ENCODE measurements at regions not wholly inside any gene's neighbourhood (a gene's known extent, or its start where the extent isn't known, plus 50 kb on each side); places are given as distances from the start of the nearest gene placed in this dataset.

- Histone ChIP-seq H3K4me2 (no peak overlapping the region), H3F3A (replicated peaks; ENCODE audit: insufficient read depth) (peaks cover 6% of the 10 kb centered on the region), H3K4me1 (ENCODE audit: control insufficient read depth in 1 of 2, insufficient read depth in 2 of 2, low read depth in 1 of 2, low read length in 1 of 2) (peaks cover 0 to 3% of the 10 kb centered on the region in 2 experiments; a peak in 1 of 4 replicates), H3K4me3 (ENCODE audit: low read depth in 2 of 2, low read length in 1 of 2) (no peak overlapping the region), H3K9me3 (no peaks in the 10 kb centered on the region), H3K27me3 (ENCODE audit: insufficient read depth) (no peaks in the 10 kb centered on the region), H3K27ac (ENCODE audit: low read depth in 2 of 2, low read length in 1 of 2) (no peak overlapping the region), H3K9ac (no peak overlapping the region), H3K36me3 (replicated peaks in 1 of 2; ENCODE audit: control insufficient read depth in 1 of 2, insufficient read depth in 2 of 2, low read length in 1 of 2) (no peaks in the 10 kb centered on the region), H4K20me1 (ENCODE audit: insufficient read depth) (no peaks in the 10 kb centered on the region), H3K9me2 (no peaks in the 10 kb centered on the region), H2AFZ (ENCODE audit: low read depth) (no peak overlapping the region), H3K79me2 (ENCODE audit: insufficient read depth) (no peaks in the 10 kb centered on the region)
- no peak for TF ChIP-seq TEAD4 (IDR thresholded peaks at IDR 0.05; ENCODE audit: borderline replicate concordance, insufficient read depth)
- TF ChIP-seq JUND (IDR thresholded peaks at IDR 0.05), result no peak
- TF ChIP-seq ELF1 (IDR thresholded peaks at IDR 0.05), result no peak
- no peak for TF ChIP-seq CHD2 (IDR thresholded peaks at IDR 0.05; ENCODE audit: low read length, partially characterized antibody)
- ChIA-PET CTCF (no interaction called here), POLR2A (no interaction called here)
- 57% methylated on average over 2 of the region's 2 CpGs for WGBS (ENCODE audit: low lambda C conversion rate)
- DNase-seq, result no peak
These were observed 488.5 kb upstream of the BTBD3 start for GRCh38 chr20:11429168-11429567.

- POLR2A ChIA-PET, result no interaction called here
- no peaks in the 10 kb centered on the region for H4K20me1 ChIP-seq (ENCODE audit: insufficient read depth)
- no peak overlapping the region for H3K27ac ChIP-seq (ENCODE audit: low read depth in 2 of 2, low read length in 1 of 2)
- H3K79me2 ChIP-seq (ENCODE audit: insufficient read depth), result no peaks in the 10 kb centered on the region
- no peak overlapping the region for H3K4me3 ChIP-seq (ENCODE audit: low read depth in 2 of 2, low read length in 1 of 2)
- no peak overlapping the region for H2AFZ ChIP-seq (ENCODE audit: low read depth)
- CTCF ChIA-PET, result no interaction called here
- H3K4me1 ChIP-seq (ENCODE audit: control insufficient read depth in 1 of 2, insufficient read depth in 2 of 2, low read depth in 1 of 2, low read length in 1 of 2), result peaks cover 0 to 3% of the 10 kb centered on the region in 2 experiments; a peak in 1 of 4 replicates
- no peak for DNase-seq
- H3K36me3 ChIP-seq (replicated peaks in 1 of 2; ENCODE audit: control insufficient read depth in 1 of 2, insufficient read depth in 2 of 2, low read length in 1 of 2), result no peaks in the 10 kb centered on the region
- H3K4me2 ChIP-seq, result no peak overlapping the region
- H3K9me2 ChIP-seq, result no peaks in the 10 kb centered on the region
- no peaks in the 10 kb centered on the region for H3K9me3 ChIP-seq
- peaks cover 6% of the 10 kb centered on the region for H3F3A ChIP-seq (replicated peaks; ENCODE audit: insufficient read depth)
- H3K9ac ChIP-seq, result no peak overlapping the region
- no peaks in the 10 kb centered on the region for H3K27me3 ChIP-seq (ENCODE audit: insufficient read depth)
- 62% methylated on average over 5 of the region's 5 CpGs for WGBS (ENCODE audit: low lambda C conversion rate)
- TF ChIP-seq CTCF (IDR thresholded peaks at IDR 0.05) (no peak), IRF3 (IDR thresholded peaks at IDR 0.05; ENCODE audit: low read depth, low read length) (no peak), TCF12 (IDR thresholded peaks at IDR 0.05) (no peak), CHD2 (IDR thresholded peaks at IDR 0.05; ENCODE audit: low read length, partially characterized antibody) (no peak), POLR2AphosphoS5 (IDR thresholded peaks at IDR 0.05; ENCODE audit: low read depth, low read length) (no peak), MEF2A (IDR thresholded peaks at IDR 0.05; ENCODE audit: borderline replicate concordance, low read depth) (no peak)
These were observed 487.7 kb upstream of the BTBD3 start for GRCh38 chr20:11429889-11430519.

- no peaks in the 10 kb centered on the region for H3K27me3 ChIP-seq (ENCODE audit: insufficient read depth)
- H3K4me3 ChIP-seq (ENCODE audit: low read depth in 2 of 2, low read length in 1 of 2), result no peak overlapping the region
- peaks cover 0 to 3% of the 10 kb centered on the region in 2 experiments; a peak in 1 of 4 replicates for H3K4me1 ChIP-seq (ENCODE audit: control insufficient read depth in 1 of 2, insufficient read depth in 2 of 2, low read depth in 1 of 2, low read length in 1 of 2)
- ChIA-PET CTCF (no interaction called here), POLR2A (no interaction called here)
- H3K9ac ChIP-seq, result no peak overlapping the region
- 61% methylated on average over 3 of the region's 3 CpGs for WGBS (ENCODE audit: low lambda C conversion rate)
- TF ChIP-seq IRF3 (IDR thresholded peaks at IDR 0.05; ENCODE audit: low read depth, low read length), result no peak
- DNase-seq, result no peak
- H2AFZ ChIP-seq (ENCODE audit: low read depth), result no peak overlapping the region
- no peaks in the 10 kb centered on the region for H4K20me1 ChIP-seq (ENCODE audit: insufficient read depth)
- H3K27ac ChIP-seq (ENCODE audit: low read depth in 2 of 2, low read length in 1 of 2), result no peak overlapping the region
- H3K4me2 ChIP-seq, result no peak overlapping the region
- H3K9me3 ChIP-seq, result no peaks in the 10 kb centered on the region
- H3K9me2 ChIP-seq, result no peaks in the 10 kb centered on the region
- no peaks in the 10 kb centered on the region for H3K36me3 ChIP-seq (replicated peaks in 1 of 2; ENCODE audit: control insufficient read depth in 1 of 2, insufficient read depth in 2 of 2, low read length in 1 of 2)
- peaks cover 6% of the 10 kb centered on the region for H3F3A ChIP-seq (replicated peaks; ENCODE audit: insufficient read depth)
- no peaks in the 10 kb centered on the region for H3K79me2 ChIP-seq (ENCODE audit: insufficient read depth)
These were observed 487.0 kb upstream of the BTBD3 start for GRCh38 chr20:11430652-11431051.
